ENCODE measurements at regions not wholly inside any gene's neighbourhood (a gene's known extent, or its start where the extent isn't known, plus 50 kb on each side); places are given as distances from the start of the nearest gene placed in this dataset.
A peak's percentile ranks its signal among the peaks of the same experiment; 100 is the strongest.

DNA sequence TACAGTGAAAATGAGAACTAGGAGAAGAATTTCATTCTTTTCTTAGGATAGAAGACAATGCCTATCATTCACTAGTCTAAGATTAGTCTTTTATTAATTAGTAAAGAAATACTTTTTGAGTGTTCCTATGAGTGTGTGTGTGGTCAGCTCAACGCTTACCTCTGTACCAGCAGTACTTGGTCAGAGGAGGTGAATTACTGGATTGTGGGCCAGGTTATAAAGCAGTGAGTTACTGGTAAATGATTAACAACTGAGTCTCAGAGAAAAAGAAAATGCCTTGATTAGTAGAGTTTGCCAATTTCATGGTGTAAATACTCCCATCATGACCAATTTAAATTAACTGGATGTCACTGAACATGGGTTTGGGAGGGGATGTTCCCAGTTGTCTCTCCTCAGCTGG, 444.6 kb downstream of the STIM2 start:
- WGBS, 4 donors, result 0% methylated on average over 1 of the region's 1 CpG
- Histone ChIP-seq H3K36me3 (no peaks in the 10 kb centered on the region), H3K27ac (no peak overlapping the region), H3K4me3 (no peak overlapping the region), H3K4me1 (no peaks in the 10 kb centered on the region), H3K9me3 (peaks cover 0 to 11% (median 0%) of the 10 kb centered on the region in 12 donors), H3K27me3 (peaks cover 0 to 2% (median 0%) of the 10 kb centered on the region in 9 donors)
- ATAC-seq, result no peak
- no peak for DNase-seq
- intact Hi-C loops (cut with DNase I), result no loop called here
- TF ChIP-seq, protein P1, sequence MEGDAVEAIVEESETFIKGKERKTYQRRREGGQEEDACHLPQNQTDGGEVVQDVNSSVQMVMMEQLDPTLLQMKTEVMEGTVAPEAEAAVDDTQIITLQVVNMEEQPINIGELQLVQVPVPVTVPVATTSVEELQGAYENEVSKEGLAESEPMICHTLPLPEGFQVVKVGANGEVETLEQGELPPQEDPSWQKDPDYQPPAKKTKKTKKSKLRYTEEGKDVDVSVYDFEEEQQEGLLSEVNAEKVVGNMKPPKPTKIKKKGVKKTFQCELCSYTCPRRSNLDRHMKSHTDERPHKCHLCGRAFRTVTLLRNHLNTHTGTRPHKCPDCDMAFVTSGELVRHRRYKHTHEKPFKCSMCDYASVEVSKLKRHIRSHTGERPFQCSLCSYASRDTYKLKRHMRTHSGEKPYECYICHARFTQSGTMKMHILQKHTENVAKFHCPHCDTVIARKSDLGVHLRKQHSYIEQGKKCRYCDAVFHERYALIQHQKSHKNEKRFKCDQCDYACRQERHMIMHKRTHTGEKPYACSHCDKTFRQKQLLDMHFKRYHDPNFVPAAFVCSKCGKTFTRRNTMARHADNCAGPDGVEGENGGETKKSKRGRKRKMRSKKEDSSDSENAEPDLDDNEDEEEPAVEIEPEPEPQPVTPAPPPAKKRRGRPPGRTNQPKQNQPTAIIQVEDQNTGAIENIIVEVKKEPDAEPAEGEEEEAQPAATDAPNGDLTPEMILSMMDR (IDR thresholded peaks at IDR 0.05), result no peak
- TF ChIP-seq POLR2A (IDR thresholded peaks at IDR 0.05), result no peak

- ATAC-seq (no peak), DNase-seq (no peak)
- Histone ChIP-seq H3K4me3 (no peak overlapping the region), H3K27ac (no peak overlapping the region), H3K9me3 (no peaks in the 10 kb centered on the region), H3K27me3 (peaks cover 0 to 7% (median 0%) of the 10 kb centered on the region in 9 donors), H3K4me1 (no peaks in the 10 kb centered on the region), H3K36me3 (no peaks in the 10 kb centered on the region)
- TF ChIP-seq, protein P1 (IDR thresholded peaks at IDR 0.05), result no peak
- TF ChIP-seq POLR2A (IDR thresholded peaks at IDR 0.05), result no peak
- intact Hi-C loops (cut with DNase I), result no loop called here
- WGBS, 4 donors, result 76 to 81% (median 78%) methylated on average over 6 of the region's 6 CpGs
These were observed 447.7 kb downstream of the STIM2 start for GRCh38 chr4:27308379-27308778.

DNA sequence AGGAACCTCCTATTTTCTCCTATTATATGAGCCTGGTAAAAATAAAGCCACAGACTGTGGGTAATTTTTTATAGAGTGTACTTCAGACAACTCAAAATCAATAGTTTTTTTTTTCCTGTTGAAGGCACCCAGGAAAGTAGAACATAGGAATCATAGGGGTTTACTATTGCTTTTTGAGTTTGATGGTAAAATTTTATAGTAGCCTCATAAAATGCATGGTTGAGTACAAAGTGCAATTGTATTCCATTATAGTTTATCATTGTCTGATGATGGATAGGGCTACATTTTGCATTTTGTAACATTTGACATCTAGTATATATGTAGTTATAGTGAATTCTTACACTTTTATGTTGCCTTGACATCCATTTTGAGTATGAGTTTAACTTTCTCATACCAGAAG, 455.0 kb downstream of the STIM2 start:
- no peak for TF ChIP-seq POLR2A (IDR thresholded peaks at IDR 0.05)
- H3K36me3 ChIP-seq, result no peaks in the 10 kb centered on the region
- intact Hi-C loops (cut with DNase I), result loop anchor here in 4 of 10 donors (5.0 to 10.0 kb wide), 2 partner anchors 268 to 271 kb away; no protein-coding TSS in a partner anchor

DNA sequence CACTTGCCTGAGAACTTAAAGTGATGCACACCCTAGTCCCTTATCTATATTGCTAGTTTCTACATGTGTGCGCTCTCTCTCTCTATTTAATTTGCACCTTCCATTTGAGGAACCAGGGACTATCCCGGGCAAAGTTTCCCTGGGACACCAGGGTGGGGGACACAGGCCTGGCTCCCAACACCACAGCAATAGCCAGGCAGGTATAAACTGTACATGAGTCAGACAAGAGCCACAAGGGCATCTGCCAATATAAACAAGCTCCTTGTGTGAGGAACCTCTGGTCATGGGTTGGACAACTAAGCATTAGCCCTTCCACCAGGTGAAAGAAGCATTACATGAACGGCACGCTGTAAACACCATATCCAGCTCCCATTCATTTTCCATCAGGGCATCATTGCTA, 455.5 kb downstream of the STIM2 start:
- intact Hi-C loops (cut with DNase I), result loop anchor here in 4 of 10 donors (5.0 to 10.0 kb wide), 2 partner anchors 269 to 271 kb away; no protein-coding TSS in a partner anchor
- H3K4me3 ChIP-seq, result no peak overlapping the region
- no peaks in the 10 kb centered on the region for H3K9me3 ChIP-seq
- no peak overlapping the region for H3K27ac ChIP-seq
- WGBS, 4 donors, result 68 to 73% (median 70%) methylated on average over 4 of the region's 4 CpGs
- TF ChIP-seq, protein P1 (IDR thresholded peaks at IDR 0.05), result no peak
- no peak for TF ChIP-seq POLR2A (IDR thresholded peaks at IDR 0.05)
- H3K36me3 ChIP-seq, result no peaks in the 10 kb centered on the region
- ATAC-seq (no peak), DNase-seq (no peak)
- peaks cover 0 to 2% (median 0%) of the 10 kb centered on the region in 9 donors for H3K27me3 ChIP-seq
- no peaks in the 10 kb centered on the region for H3K4me1 ChIP-seq

More for the DNA sequence above, 455.0 kb downstream of the STIM2 start:
- Histone ChIP-seq H3K27me3 (peaks cover 0 to 2% (median 0%) of the 10 kb centered on the region in 9 donors), H3K4me3 (no peak overlapping the region), H3K4me1 (no peaks in the 10 kb centered on the region), H3K27ac (no peak overlapping the region), H3K9me3 (no peaks in the 10 kb centered on the region)
- DNase-seq (no peak), ATAC-seq (no peak)

- ATAC-seq (no peak), DNase-seq (peak in 1 of 5 donors; percentile 19)
- TF ChIP-seq, protein P1 (IDR thresholded peaks at IDR 0.05), result peak in 6 of 12 donors; percentile 17 to 51 (median 40)
- TF ChIP-seq POLR2A (IDR thresholded peaks at IDR 0.05), result no peak
- intact Hi-C loops (cut with DNase I), result loop anchor here in 4 of 10 donors (5.0 to 10.0 kb wide), 2 partner anchors 271 to 274 kb away; no protein-coding TSS in a partner anchor
- Histone ChIP-seq H3K36me3 (no peaks in the 10 kb centered on the region), H3K4me3 (no peak overlapping the region), H3K4me1 (no peaks in the 10 kb centered on the region), H3K27me3 (no peaks in the 10 kb centered on the region), H3K9me3 (no peaks in the 10 kb centered on the region), H3K27ac (no peak overlapping the region)
- WGBS, 4 donors, result 15 to 32% (median 25%) methylated on average over 6 of the region's 6 CpGs
These were observed 458.1 kb downstream of the STIM2 start for GRCh38 chr4:27318740-27319139.

Data from heart left ventricle (tissue), 16 donors.